ENCODE measurements at regions not wholly inside any gene's neighbourhood (a gene's known extent, or its start where the extent isn't known, plus 50 kb on each side); places are given as distances from the start of the nearest gene placed in this dataset.
A peak's percentile ranks its signal among the peaks of the same experiment; 100 is the strongest.

DNA sequence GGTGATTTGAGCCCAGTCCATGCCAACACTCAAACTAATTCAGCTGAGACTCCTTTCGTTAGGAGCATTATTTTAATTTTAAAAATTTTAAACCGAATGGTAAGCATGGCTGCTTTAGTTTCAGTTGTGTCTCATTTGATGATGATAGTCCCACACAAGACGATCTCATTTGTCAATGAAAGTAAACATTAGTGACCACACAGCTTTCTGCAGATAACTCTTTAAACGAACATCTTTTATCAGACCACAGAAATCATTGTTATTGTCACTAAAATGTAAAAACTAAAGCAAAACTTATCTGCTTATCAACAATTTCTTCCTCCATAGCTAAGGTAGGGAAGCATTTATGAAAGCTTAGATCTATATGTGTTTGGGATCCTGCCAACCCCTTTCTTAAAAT is 382.2 kb downstream of the ZFHX3 start:
- Histone ChIP-seq H3K4me1 (peaks cover 14% of the 10 kb centered on the region), H3K4me3 (peak overlapping the region; percentile 69), H3K27me3 (no peaks in the 10 kb centered on the region), H3K36me3 (no peaks in the 10 kb centered on the region), H3K27ac (no peak overlapping the region), H3K9me3 (no peaks in the 10 kb centered on the region)
- TF ChIP-seq, protein P1, sequence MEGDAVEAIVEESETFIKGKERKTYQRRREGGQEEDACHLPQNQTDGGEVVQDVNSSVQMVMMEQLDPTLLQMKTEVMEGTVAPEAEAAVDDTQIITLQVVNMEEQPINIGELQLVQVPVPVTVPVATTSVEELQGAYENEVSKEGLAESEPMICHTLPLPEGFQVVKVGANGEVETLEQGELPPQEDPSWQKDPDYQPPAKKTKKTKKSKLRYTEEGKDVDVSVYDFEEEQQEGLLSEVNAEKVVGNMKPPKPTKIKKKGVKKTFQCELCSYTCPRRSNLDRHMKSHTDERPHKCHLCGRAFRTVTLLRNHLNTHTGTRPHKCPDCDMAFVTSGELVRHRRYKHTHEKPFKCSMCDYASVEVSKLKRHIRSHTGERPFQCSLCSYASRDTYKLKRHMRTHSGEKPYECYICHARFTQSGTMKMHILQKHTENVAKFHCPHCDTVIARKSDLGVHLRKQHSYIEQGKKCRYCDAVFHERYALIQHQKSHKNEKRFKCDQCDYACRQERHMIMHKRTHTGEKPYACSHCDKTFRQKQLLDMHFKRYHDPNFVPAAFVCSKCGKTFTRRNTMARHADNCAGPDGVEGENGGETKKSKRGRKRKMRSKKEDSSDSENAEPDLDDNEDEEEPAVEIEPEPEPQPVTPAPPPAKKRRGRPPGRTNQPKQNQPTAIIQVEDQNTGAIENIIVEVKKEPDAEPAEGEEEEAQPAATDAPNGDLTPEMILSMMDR (IDR thresholded peaks at IDR 0.05) = no peak
- intact Hi-C loops (cut with DNase I) = no loop called here
- ATAC-seq (no peak), DNase-seq (no peak)

DNA sequence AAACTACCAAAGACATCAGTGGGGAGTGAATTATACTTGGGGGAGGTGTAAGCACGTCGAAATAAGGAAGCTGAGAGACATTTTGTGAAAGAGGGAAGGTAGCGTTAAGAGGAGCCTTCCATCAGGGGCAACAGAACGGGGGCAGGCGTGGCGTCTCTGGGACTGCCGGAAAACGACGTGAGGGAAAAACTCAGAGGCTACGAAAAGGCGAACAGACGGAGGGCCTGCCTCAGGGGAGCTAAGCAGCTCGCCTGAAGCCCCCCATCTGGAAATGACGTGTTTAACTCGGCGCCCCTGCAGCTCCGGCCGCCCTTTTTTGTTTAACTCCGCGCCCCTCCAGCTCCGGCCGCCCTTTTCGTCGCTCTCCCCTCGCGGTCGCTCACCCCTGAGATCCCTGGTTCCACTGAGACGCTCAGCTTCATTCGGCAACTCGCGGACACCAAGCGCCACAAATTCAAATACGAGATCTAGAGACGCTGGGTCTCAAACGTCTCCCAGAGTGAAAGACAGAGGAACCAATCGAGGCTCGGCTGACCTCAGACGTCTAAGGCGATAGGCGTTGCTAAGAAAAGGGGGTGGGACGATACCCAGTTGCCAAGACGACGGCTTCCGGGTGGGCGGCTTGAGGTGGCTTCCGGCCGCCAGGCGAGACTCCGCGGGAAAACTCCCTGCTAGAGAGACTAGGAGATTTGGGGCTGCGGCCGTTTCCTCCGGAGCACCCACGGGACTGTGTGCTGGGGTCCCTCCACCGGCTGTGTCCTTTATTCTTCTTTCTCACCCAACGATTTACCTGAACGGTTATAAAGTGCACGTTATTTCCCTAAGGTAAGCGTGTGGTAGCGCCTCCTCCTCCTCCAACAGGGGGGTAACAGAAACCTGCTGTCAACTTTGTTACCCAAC is 383.2 kb downstream of the ZFHX3 start:
- Histone ChIP-seq H3K27me3 (no peaks in the 10 kb centered on the region), H3K9me3 (no peaks in the 10 kb centered on the region), H3K36me3 (no peaks in the 10 kb centered on the region), H3K4me1 (peaks cover 14% of the 10 kb centered on the region), H3K27ac (peak overlapping the region; percentile 45), H3K4me3 (peak overlapping the region; percentile 69)
- TF ChIP-seq, protein P1 (IDR thresholded peaks at IDR 0.05) = no peak
- DNase-seq (peak; percentile 96), ATAC-seq (peak; percentile 100)
- intact Hi-C loops (cut with DNase I) = no loop called here

DNA sequence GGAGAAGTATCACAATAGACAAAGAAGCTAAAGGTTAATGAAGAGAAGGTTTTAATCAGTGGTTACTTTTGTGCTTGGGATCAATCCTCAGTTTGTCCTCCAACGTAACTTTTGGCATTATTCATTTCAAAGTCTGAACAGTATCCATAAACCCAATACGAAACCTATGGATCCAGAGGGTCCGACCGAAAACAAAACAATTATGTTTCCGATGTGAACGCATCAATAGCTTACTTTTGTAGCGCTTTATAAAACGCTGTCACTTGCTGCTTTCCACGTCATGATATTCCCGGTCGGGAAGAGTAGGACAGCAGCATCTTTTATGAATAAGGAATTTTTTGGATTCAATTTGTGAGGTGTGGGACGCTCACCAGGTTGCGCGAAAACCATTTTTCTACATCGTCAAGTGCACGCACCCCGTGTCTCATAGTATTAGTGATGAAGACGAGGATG is 383.8 kb downstream of the ZFHX3 start:
- Histone ChIP-seq H3K27ac (no peak overlapping the region), H3K27me3 (no peaks in the 10 kb centered on the region), H3K4me1 (peaks cover 14% of the 10 kb centered on the region), H3K9me3 (no peaks in the 10 kb centered on the region), H3K4me3 (peak overlapping the region; percentile 69), H3K36me3 (no peaks in the 10 kb centered on the region)
- TF ChIP-seq, protein P1 (IDR thresholded peaks at IDR 0.05) = no peak
- intact Hi-C loops (cut with DNase I) = no loop called here
- DNase-seq (no peak), ATAC-seq (no peak)

DNA sequence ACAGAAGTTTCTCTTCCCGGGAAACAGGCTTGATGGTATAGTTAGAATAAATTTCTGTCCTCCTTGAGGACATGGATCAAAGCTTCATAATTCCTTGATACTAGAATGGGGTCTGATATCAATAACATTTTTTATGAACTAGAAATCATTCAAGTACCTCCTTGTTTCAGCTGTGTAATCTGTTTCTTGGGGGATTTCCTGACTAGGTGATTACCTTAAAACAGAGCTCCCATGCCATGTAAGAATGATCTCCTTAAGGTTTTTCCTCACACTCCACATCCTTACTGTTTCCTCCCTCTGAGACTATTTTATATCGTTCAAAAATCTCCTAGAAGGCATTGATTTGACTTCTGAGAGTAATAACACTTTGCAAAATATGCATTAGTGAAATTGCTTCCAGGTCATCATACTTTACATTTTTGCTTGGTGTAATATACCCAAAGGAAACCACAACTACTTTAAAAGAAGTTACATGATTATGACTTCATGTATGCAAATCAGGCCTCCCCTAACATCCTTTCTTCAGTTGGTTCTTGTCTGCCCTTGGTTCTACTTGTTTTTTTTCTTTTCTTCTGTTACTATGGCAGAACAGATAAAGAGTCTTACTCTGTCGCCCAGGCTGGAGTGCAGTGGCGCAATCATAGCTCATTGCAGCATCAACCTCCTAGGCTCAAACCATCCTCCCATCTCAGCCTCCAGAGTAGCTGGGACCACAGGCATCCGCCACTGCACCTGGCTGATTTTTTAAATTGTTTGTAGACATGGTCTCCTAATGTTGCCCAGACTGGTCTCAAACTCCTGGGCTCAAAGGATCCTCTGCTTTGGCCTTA is 388.8 kb downstream of the ZFHX3 start:
- peaks cover 6% of the 10 kb centered on the region for H3K4me1 ChIP-seq
- no peaks in the 10 kb centered on the region for H3K36me3 ChIP-seq
- no peaks in the 10 kb centered on the region for H3K9me3 ChIP-seq
- H3K4me3 ChIP-seq = no peak overlapping the region
- H3K27ac ChIP-seq = no peak overlapping the region
- no peak for DNase-seq
- no peak for ATAC-seq
- intact Hi-C loops (cut with DNase I) = no loop called here
- TF ChIP-seq, protein P1 (IDR thresholded peaks at IDR 0.05) = no peak
- no peaks in the 10 kb centered on the region for H3K27me3 ChIP-seq

DNA sequence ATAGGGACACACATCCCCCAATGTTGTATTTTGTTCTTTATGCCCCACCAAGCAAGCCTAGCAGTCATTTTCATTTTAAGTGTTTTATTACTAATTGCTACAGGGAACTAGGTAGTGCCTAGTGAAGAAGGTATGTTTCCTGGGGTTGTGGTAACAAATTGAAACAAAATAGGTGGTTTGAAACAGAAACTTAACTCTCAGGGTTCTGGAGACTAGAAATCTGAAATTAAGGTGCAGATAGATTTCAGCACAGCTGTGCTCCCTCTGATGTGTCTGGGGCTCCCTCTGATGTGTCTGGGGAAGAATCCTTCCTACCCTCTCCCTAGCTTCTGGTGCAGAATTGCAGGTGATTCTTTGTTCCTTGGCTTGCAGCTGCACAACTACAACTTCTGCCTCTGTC is 390.1 kb downstream of the ZFHX3 start:
- ATAC-seq = no peak
- H3K4me1 ChIP-seq = no peaks in the 10 kb centered on the region
- no peak overlapping the region for H3K4me3 ChIP-seq
- H3K27ac ChIP-seq = no peak overlapping the region
- H3K27me3 ChIP-seq = no peaks in the 10 kb centered on the region
- TF ChIP-seq, protein P1 (IDR thresholded peaks at IDR 0.05) = no peak
- H3K36me3 ChIP-seq = no peaks in the 10 kb centered on the region
- no peak for DNase-seq
- intact Hi-C loops (cut with DNase I) = no loop called here
- no peaks in the 10 kb centered on the region for H3K9me3 ChIP-seq
